Kidney epithelial cell (primary cell): ENCODE measurements at regions not wholly inside any gene's neighbourhood (a gene's known extent, or its start where the extent isn't known, plus 50 kb on each side); places are given as distances from the start of the nearest gene placed in this dataset.

Experiments used
- DNase-seq: peaks from one replicate; pipeline ENCODE4 v3.0.0-alpha.2; 2010; ENCODE audit warnings: low read depth
- H3K27me3 ChIP-seq: 2 replicates; pipeline ENCODE4 v1.6.0; 2011; ENCODE audit warnings: low read length; ENCODE audit not compliant: control insufficient read depth, insufficient read depth
- H3K36me3 ChIP-seq: 2 replicates; pipeline ENCODE4 v1.5.1; 2011; ENCODE audit warnings: low read length; ENCODE audit not compliant: control insufficient read depth, insufficient read depth
- H3K4me3 ChIP-seq: 2 replicates; pipeline ENCODE4 v1.5.1; 2011; ENCODE audit warnings: low read depth, mild to moderate bottlenecking, control low read depth, low read length
- CTCF ChIP-seq: IDR thresholded peaks from 2 replicates; pipeline ENCODE4 v1.5.1; 2011; ENCODE audit warnings: mild to moderate bottlenecking, moderate library complexity, low read length, control low read depth, inconsistent platforms; ENCODE audit not compliant: insufficient read depth, poor library complexity, severe bottlenecking

GRCh38 chr17:33435721-33436301 is 142.7 kb upstream of the ASIC2 start:
- no peak for TF ChIP-seq CTCF
- no peak for DNase-seq
- no peaks in the 10 kb centered on the region for H3K36me3 ChIP-seq
- H3K4me3 ChIP-seq = no peak overlapping the region
- H3K27me3 ChIP-seq = no peaks in the 10 kb centered on the region

- TF ChIP-seq CTCF = no peak
Measured at GRCh38 chr17:33436321-33436720, 143.2 kb upstream of the ASIC2 start.

GRCh38 chr17:33438139-33438538 is 145.0 kb upstream of the ASIC2 start:
- Histone ChIP-seq H3K36me3 (no peaks in the 10 kb centered on the region), H3K4me3 (no peak overlapping the region), H3K27me3 (no peaks in the 10 kb centered on the region)
- DNase-seq = no peak
- TF ChIP-seq CTCF = no peak

More at GRCh38 chr17:33436321-33436720, 143.2 kb upstream of the ASIC2 start:
- no peaks in the 10 kb centered on the region for H3K27me3 ChIP-seq
- H3K36me3 ChIP-seq = no peaks in the 10 kb centered on the region
- no peak for DNase-seq
- no peak overlapping the region for H3K4me3 ChIP-seq

- DNase-seq = no peak
- Histone ChIP-seq H3K27me3 (no peaks in the 10 kb centered on the region), H3K4me3 (no peak overlapping the region), H3K36me3 (no peaks in the 10 kb centered on the region)
- TF ChIP-seq CTCF = no peak
Measured at GRCh38 chr17:33438578-33438977, 145.5 kb upstream of the ASIC2 start.

- DNase-seq = no peak
- H3K36me3 ChIP-seq = no peaks in the 10 kb centered on the region
- no peak overlapping the region for H3K4me3 ChIP-seq
- no peak for TF ChIP-seq CTCF
- no peaks in the 10 kb centered on the region for H3K27me3 ChIP-seq
Measured at GRCh38 chr17:33442320-33442719, 149.2 kb upstream of the ASIC2 start.

- Histone ChIP-seq H3K27me3 (no peaks in the 10 kb centered on the region), H3K36me3 (no peaks in the 10 kb centered on the region), H3K4me3 (no peak overlapping the region)
- no peak for TF ChIP-seq CTCF
- no peak for DNase-seq
Measured at GRCh38 chr17:33444731-33445130, 151.6 kb upstream of the ASIC2 start.
